GM06990 (cell line): ENCODE measurements at regions not wholly inside any gene's neighbourhood (a gene's known extent, or its start where the extent isn't known, plus 50 kb on each side); places are given as distances from the start of the nearest gene placed in this dataset.

ENCODE experiments used
- DNase-seq: peaks from one replicate; pipeline ENCODE4 v3.0.0-alpha.2; 2011; ENCODE audit not compliant: insufficient read length; ENCODE audit errors: extremely low read depth
- H3K27me3 ChIP-seq: replicated peaks from 2 replicates; pipeline ENCODE4 v1.6.0; 2011; ENCODE audit warnings: low read length; ENCODE audit not compliant: control insufficient read depth, insufficient read depth
- H3K36me3 ChIP-seq: 2 replicates; pipeline ENCODE4 v1.5.1; 2011; ENCODE audit warnings: low read length; ENCODE audit not compliant: control insufficient read depth, insufficient read depth
- H3K4me3 ChIP-seq: replicated peaks from 2 replicates; pipeline ENCODE4 v1.5.1; 2011; ENCODE audit warnings: low read depth, mild to moderate bottlenecking, control low read depth, low read length
- TF ChIP-seq, protein P1 (sequence below): IDR thresholded peaks from 2 replicates; pipeline ENCODE4 v1.5.1; 2011; ENCODE audit warnings: low read length, control low read depth, mild to moderate bottlenecking, inconsistent platforms; ENCODE audit not compliant: insufficient read depth, poor library complexity, severe bottlenecking

DNA sequence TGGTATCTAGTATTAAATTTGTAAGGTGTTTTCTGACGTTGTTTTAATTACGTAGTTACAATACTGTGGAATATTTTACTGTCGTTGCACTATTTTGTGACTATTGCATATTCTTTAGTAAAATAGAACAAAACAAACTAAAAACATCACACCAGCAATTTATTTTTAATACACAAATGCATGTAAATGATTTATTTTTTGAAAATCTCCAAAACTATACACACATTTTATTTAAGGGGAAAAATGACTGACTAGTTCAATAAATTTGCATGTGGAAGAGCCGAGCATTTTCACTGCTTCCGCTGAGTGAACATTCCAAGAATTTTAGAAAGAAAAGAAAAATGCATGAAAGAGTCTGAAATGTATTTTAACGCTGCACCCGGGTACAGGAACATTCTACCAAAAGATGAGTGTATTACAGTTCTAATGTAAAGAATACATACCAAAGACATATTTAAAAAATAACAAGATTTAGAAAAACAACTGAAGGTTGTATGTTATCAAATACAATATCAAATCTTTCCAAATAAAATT lies 257.7 kb downstream of the MEIS1 start:
- DNase-seq, result no peak
- no peak overlapping the region for H3K4me3 ChIP-seq
- H3K27me3 ChIP-seq, result no peaks in the 10 kb centered on the region
- no peaks in the 10 kb centered on the region for H3K36me3 ChIP-seq
- TF ChIP-seq, protein P1, sequence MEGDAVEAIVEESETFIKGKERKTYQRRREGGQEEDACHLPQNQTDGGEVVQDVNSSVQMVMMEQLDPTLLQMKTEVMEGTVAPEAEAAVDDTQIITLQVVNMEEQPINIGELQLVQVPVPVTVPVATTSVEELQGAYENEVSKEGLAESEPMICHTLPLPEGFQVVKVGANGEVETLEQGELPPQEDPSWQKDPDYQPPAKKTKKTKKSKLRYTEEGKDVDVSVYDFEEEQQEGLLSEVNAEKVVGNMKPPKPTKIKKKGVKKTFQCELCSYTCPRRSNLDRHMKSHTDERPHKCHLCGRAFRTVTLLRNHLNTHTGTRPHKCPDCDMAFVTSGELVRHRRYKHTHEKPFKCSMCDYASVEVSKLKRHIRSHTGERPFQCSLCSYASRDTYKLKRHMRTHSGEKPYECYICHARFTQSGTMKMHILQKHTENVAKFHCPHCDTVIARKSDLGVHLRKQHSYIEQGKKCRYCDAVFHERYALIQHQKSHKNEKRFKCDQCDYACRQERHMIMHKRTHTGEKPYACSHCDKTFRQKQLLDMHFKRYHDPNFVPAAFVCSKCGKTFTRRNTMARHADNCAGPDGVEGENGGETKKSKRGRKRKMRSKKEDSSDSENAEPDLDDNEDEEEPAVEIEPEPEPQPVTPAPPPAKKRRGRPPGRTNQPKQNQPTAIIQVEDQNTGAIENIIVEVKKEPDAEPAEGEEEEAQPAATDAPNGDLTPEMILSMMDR, result no peak

DNA sequence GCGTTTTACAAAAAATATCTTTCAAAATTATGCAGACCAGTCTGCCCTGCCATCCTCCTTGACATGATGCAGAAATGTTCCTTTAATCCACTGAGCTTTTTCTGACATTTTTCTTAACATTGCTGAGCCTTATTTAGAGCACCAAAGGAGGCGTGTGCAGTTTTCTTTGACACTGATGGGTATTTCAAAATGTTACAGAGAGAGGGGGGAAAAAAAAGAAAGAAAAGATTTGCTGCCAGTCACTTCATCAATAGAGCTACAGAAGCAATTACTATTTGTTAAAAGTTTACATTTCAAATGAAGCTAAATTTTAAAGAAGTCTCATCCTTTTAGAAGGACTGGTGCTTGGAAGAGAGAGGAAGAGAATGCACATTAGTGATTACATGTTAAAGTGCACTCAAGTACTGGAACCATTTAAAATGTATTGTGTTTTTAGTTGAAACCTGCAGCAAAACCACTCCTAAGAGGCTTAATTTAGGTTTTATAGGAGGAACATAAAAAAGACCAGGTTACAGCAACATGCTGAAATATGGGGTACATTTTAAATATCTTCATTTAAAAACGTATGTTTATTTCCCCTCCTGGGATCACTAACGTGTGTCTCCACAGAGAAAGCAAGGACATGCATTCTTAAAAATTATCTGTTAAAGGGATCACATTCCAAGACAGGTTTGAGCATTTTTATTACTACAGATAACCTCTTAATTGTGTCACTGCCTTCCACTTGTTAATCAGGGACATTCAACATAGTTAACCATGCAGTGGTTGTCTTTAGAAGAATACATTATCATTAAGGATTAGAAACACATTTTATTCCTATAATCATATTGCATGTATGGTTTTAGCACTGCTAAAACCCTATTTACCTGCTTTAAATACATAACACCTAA lies 258.4 kb downstream of the MEIS1 start:
- no peak for DNase-seq
- Histone ChIP-seq H3K4me3 (no peak overlapping the region), H3K36me3 (no peaks in the 10 kb centered on the region), H3K27me3 (no peaks in the 10 kb centered on the region)
- TF ChIP-seq, protein P1, result no peak

DNA sequence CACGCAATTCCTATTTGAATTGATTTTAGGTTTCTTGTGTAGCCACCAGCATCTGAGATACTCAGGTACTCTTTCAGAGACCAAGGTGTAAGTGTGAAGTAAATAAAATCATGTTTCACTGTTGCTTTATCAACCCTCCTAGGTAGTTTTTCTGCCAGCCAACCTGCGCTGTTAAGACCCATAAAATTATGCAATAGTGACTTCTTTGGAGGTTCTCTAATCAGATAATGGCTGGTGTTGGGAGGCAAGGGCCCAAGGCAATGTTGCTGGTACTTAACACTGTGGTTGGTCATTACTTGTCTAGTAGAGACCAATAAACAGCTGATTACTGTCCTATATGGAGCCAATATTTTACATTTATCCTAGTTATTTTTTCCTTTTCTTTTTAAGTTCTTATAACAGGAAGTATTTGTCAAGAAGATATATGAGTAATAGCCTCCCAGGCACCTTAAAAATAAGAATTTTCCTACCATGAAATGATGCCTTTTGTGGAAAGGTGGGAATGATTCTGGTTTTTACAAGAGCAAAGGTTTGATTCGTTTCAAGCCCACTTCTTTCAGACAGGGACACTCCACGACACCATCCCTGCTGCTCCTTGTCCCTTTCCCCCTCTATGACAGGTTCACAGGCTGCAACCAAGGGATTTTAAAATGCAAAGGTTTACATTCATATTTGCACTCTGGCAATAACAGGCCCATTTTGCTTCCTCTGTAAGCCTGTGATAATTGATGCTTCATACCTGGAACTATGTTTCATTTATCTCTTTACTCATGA lies 259.3 kb downstream of the MEIS1 start:
- no peak for DNase-seq
- Histone ChIP-seq H3K36me3 (no peaks in the 10 kb centered on the region), H3K4me3 (no peak overlapping the region), H3K27me3 (no peaks in the 10 kb centered on the region)
- TF ChIP-seq, protein P1, result no peak

DNA sequence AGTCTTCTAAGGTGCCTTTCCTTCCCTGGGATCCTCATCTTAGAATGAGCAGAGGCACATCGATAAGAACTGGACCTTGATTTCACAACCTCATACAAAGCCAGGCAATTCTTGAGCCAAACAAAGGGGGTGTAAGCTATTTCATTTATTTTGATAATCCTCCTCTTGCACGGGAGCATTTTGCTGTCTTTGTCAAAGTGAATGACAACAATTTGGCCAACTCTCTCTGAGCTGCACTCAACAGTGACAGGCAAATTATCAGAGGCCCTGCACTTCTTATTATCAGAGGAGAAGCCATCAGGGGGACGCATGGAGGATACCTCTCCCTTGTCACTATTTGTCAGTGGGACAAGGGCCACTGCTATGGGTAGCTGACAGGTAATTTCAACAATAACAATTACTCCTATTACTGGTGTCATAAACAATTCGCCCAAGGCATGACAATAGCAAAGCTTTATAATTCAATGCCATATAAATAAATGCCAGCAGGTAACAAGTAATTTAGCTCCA lies 260.4 kb downstream of the MEIS1 start:
- Histone ChIP-seq H3K36me3 (no peaks in the 10 kb centered on the region), H3K4me3 (no peak overlapping the region), H3K27me3 (no peaks in the 10 kb centered on the region)
- DNase-seq, result no peak
- TF ChIP-seq, protein P1, result no peak

DNA sequence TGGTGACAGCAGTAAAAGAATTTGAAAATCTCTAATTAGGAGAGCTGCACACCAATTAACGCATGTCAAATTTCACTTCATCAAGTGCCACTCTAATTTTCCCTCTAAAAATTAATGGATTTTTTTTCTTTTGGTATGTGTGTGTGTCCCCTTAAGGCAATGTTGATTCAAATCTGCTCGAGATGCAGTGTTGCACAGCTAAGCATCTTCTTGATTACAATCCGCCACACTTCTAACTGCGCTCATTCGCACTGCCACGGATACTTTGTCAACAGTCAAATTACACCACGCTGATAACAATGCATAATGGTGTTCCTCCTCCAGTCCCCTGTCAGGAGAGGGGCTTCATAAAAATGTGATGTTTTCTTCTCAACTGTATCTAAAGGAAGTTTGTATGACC lies 261.4 kb downstream of the MEIS1 start:
- TF ChIP-seq, protein P1, result no peak
- Histone ChIP-seq H3K36me3 (no peaks in the 10 kb centered on the region), H3K27me3 (no peaks in the 10 kb centered on the region), H3K4me3 (no peak overlapping the region)
- DNase-seq, result no peak
